CD4-positive, alpha-beta T cell treated with Interferon gamma for 1 hour (primary cell): ENCODE measurements at regions not wholly inside any gene's neighbourhood (a gene's known extent, or its start where the extent isn't known, plus 50 kb on each side); places are given as distances from the start of the nearest gene placed in this dataset.
"Not testable (repeated sequence)": the region's sequence is repeated elsewhere in the genome, so short reads cannot be mapped to it uniquely, and the experiment has no call there.

Experiments used
- DNase-seq: peaks from one replicate; pipeline ENCODE4 v3.0.0-alpha.2; 2020

DNA sequence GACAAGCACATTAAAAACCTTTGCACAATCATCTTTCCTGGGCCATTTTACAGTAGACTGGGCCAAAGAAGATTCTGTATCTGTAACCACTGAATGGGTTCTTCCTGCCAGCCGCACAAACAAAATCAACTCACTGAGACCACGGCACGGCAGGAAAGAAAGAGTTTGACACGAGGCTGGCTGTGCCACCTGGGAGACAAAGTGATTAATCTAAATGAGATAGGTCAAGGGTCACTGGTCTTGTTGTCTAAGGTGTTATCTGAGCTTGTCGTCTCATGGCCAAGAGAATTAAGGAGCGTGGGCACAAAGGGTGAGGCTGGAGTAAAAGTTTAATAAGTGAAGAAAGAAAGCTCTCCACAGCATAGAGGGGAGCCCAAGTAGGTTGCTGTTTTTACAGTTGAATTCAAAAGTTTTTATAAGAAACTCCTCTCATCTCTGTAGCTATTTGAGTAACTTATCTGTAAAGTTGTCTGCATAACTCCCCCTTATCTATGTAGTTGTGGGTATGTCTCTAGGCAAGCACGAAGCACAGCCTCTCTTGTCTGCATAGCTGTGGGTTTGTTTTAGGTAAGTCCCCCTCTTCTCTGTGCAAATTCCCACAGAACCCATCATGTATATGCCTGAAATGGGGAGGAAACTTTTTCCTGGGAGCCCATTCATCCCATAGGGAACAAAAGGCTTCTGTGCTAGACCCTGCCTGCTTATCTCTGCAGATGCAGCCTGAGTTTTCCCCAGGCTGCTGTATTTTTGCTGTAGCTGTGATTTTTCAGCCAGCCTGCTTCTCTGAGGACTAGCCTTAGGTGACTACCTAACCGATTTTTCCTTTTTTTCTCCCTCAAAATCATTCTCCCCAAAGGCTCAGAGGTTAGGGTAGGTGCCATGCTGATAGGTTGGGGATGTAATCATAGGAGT lies 1314.6 kb upstream of the TMEM132C start:
- DNase-seq: no peak

DNA sequence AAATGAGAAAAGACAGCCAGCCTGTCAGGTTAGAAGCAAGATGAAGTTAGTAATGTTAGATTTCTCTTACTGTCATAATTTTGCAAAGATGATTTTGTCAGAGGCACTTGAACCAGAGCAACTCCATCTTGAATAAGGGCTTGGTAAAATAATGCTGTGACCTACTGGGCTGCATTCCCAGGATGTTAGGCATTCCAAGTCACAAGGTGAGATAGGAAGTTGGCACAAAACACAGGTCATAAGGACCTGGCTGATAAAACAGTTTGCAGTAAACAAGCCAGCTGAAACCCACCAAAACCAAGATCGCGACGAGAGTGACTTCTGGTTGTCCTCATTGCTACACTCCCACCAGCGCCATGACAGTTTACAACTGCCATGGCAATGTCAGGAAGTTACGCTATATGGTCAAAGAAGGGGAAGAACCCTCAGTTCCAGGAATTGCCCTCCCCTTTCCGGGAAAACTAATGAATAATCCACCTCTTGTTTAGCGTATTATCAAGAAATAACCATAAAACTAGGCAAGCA lies 1313.5 kb upstream of the TMEM132C start:
- no peak for DNase-seq

DNA sequence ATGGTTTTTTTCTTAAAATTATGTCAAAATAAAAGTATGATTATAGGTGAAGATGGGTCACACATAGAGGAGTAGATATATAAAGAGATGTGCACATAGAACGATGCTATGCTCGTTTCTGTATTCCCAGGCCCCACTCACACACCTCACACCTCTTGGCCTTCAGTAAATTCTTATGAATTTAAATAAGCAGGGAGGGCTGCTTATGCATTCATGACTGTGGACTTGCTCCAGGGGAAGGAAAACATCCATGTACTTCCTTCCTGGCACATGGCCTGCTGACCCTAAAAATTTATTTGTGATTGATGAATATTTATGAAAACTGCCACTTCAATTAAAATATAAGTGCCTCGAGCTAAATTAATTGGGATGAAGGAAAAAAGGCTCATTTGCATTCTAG lies 1306.7 kb upstream of the TMEM132C start:
- no peak for DNase-seq

- no peak for DNase-seq
These were observed 1306.3 kb upstream of the TMEM132C start for GRCh38 chr12:126960709-126961108.

GRCh38 chr12:126963825-126964224 lies 1303.1 kb upstream of the TMEM132C start:
- no peak for DNase-seq

GRCh38 chr12:126966498-126966897 lies 1300.5 kb upstream of the TMEM132C start:
- DNase-seq: no peak

DNA sequence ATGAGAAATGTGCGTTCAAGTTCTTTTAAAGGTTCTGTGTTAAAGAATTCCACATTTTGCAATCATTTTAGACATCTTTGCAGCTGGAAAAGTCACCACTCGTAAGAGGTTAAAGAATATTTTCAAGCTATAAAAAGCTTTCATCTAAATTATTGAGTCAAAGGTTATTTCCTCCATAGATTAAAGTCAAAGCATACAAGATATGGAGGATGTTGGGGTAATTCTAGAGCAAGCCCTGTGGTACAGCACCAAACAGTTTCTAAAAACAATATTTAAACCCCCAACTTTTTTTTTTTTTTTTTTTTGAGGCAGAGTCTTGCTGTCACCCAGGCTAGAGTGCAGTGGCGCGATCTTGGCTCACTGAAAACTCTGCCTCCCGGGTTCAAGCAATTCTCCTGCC lies 1299.8 kb upstream of the TMEM132C start:
- no peak for DNase-seq

- DNase-seq: no peak
These were observed 1292.2 kb upstream of the TMEM132C start for GRCh38 chr12:126974779-126975178.

DNA sequence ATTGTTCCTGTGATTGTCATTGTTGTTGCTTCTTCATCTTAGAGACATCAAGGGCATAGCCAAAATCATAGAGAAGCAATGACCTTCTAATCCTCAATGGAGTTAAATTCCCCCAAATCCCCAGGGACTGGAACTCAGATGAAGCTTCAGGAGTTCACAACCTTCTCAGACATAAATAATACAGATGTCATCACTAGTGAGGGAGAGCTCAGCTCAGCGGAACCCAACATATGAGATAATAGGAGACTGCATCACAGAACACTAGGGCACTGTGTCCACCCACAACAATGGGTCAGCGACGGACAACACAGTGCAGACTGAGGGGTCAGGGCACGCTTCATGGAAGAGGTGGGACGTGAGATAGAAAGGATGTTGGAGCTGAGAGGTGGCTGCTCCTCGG lies 1290.4 kb upstream of the TMEM132C start:
- no peak for DNase-seq

- not testable (repeated sequence) for DNase-seq
These were observed 1287.4 kb upstream of the TMEM132C start for GRCh38 chr12:126979564-126979963.

DNA sequence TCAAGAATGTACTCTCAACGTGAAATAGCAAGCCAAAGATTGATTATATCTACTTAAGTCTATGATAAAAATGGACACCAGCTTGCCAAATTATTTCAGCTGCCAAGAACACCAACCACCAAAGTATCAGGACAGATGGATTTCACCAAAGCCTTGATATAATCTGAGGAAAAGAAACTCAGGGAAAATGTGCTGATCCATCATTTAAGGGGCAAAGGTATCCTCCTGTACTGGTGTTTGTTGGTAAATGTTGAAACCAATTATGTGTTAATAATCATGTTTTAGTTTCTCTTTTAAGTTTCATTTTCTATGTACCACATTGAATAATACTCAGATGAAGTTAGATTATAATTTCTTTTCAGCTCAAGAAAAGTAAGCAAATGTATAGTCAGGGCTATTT lies 1284.3 kb upstream of the TMEM132C start:
- DNase-seq: no peak

DNA sequence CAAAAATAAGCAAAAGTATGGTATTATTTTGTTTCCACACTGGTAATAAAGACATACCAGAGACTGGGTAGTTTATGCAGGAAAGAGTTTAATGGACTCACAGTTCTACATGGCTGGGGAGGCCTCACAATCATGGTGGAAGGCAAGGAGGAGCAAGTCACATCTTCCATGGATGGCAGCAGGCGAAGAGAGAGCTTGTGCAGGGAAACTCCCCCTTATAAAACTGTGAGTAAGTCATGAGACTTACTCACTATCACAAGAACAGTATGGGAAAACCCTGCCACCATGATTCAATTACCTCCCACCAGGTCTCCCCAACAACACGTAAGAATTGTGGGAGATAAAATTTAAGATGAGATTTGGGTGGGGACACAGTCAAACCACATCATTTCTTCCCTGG lies 1283.2 kb upstream of the TMEM132C start:
- not testable (repeated sequence) for DNase-seq

DNA sequence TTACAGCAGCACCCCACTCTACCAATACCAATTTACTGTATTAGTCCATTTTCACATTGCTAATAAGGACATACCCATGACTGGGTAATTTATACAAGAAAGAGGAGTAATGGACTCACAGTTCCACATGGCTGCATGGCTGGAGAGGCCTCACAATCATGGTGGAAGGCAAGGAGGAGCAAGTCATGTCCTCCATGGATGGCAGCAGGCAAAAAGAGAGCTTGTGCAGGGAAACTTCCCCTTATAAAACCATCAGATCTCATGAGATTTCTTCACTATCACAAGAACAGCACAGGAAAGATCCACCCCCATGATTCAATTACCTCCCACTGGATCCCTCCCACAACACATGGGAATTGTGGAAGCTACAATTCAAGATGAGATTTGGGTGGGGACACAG lies 1281.3 kb upstream of the TMEM132C start:
- DNase-seq: not testable (repeated sequence)

GRCh38 chr12:126989532-126989931 lies 1277.4 kb upstream of the TMEM132C start:
- no peak for DNase-seq

- DNase-seq: no peak
These were observed 1273.1 kb upstream of the TMEM132C start for GRCh38 chr12:126993898-126994297.

DNA sequence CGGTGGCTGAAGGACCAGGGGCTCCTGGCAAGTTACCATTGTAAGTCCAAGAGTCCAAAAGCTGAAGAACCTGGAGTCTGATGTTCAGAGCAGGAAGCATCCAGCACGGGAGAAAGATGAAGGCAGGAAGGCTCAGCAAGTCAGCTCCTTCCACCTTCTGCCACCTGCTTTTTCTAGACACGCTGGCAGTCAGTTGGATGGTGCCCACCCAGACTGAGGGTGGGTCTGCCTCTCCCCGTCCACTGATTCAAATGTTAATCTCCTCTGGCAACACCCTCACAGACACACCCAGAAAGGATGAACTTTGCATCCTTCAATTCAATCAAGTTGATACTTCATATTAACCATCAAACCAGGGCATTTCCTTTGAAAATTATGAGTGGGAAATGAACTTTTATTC lies 1272.4 kb upstream of the TMEM132C start:
- no peak for DNase-seq

DNA sequence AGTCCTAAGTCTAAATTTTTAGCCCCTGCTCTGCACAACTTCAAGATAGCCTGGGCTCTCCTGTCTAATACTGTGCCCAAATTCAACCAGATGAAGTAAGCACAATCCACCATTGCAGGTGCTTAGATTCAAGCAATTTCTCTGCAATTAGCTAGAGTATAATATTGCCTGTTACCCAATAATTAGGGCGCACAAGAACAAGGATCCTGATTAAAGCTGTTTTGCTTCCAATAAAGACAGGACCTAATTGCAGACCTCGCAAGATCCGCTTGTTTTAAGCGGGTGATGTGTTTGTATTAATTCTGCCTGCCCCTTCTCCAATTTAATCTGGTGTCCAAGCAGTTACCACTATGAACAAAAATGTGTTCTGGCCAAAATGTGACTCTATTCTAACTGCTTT lies 1268.9 kb upstream of the TMEM132C start:
- no peak for DNase-seq

DNA sequence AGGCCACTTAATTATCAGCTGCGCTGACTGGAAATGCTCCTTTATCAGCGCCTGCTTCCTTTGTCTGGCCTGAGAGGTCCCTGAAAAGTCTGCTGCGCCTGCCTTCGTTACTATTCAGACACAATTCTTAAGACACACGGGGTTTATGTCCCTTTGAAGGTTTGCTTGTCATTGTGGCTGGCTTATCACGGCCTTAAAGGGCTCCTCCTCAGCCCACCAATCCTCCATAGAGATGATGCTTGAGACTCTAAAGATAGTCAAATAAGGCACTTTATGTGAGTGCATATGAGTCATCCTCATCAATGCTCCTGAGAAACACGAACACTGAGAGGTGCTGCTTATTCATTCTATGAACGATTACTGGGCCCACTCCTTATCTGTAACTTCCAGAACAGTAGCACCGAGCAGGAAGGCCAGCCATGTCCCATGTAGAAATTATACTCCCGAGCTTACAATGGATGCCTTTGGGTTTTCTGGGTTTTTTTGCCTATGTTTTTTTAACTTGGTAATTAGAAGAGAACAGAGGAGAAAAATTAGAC lies 1268.2 kb upstream of the TMEM132C start:
- no peak for DNase-seq

- no peak for DNase-seq
These were observed 1267.6 kb upstream of the TMEM132C start for GRCh38 chr12:126999352-126999751.

- no peak for DNase-seq
These were observed 1261.6 kb upstream of the TMEM132C start for GRCh38 chr12:127005406-127005805.

DNA sequence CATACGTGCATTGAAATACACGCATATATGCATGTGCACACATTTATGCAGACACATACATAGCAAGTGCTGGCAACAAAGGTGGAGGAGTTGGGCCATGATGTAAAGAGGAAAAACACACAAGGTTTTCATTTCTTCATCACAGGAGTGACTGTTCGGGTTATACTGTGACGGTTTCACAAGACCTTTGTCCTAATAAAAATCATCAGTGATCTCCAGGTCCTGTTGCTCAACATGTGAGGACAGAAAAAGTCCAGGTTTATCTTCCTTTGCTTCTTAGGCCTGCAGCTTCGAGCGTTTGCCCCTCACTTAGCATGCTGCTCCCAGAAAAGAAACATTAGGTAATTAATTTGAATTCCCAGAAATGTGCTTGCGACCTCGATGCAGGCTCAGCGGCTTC lies 1260.0 kb upstream of the TMEM132C start:
- no peak for DNase-seq

- no peak for DNase-seq
These were observed 1258.1 kb upstream of the TMEM132C start for GRCh38 chr12:127008755-127009403.

- DNase-seq: no peak
These were observed 1254.9 kb upstream of the TMEM132C start for GRCh38 chr12:127012109-127012508.

- DNase-seq: no peak
These were observed 1253.8 kb upstream of the TMEM132C start for GRCh38 chr12:127013197-127013596.
